Tibial nerve (tissue), 3 donors: ENCODE measurements at regions not wholly inside any gene's neighbourhood (a gene's known extent, or its start where the extent isn't known, plus 50 kb on each side); places are given as distances from the start of the nearest gene placed in this dataset.

ENCODE experiments used
- EP300 ChIP-seq, 2 donors: sonication (generic); formaldehyde crosslinking; IDR thresholded peaks; one replicate each; pipeline ENCODE4 v1.6.1; 2017; ENCODE audit warnings: antibody characterized with exemption in 2 of 2, mild to moderate bottlenecking in 1 of 2
- POLR2A ChIP-seq, 2 donors: fragments of 450-650 bp; IDR thresholded peaks; one replicate each; pipeline ENCODE4 v1.6.1; 2017; ENCODE audit warnings: antibody characterized with exemption in 2 of 2, mild to moderate bottlenecking in 2 of 2, moderate library complexity in 2 of 2

- no peak for TF ChIP-seq EP300 (IDR thresholded peaks at IDR 0.05)
- no peak for TF ChIP-seq POLR2A (IDR thresholded peaks at IDR 0.05)
Measured at GRCh38 chrX:98956014-98956413, 1454.1 kb downstream of the PCDH19 start.
